ENCODE measurements at regions not wholly inside any gene's neighbourhood (a gene's known extent, or its start where the extent isn't known, plus 50 kb on each side); places are given as distances from the start of the nearest gene placed in this dataset.
"Not testable (repeated sequence)": the region's sequence is repeated elsewhere in the genome, so short reads cannot be mapped to it uniquely, and the experiment has no call there.

DNA sequence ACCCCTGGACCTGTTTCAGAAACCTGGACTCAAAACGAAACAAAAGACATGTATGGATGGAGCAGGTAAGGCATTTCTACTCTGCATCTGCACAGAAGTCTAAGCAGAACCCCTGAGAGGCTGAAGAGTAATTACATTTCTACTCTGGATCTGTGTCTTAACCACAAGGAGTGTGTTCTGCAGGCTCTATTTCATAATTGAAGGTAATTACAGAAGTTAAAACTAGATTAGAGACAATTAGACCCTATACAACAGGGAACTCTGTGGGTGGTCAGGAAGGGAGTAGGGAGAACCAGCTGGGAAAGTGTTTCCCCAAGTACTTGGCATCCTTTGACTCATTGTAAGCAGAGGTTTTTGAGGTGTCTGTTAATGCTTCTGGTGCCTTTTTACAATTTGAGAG lies 69.8 kb downstream of the IGSF1 start:
- Histone ChIP-seq H3K27ac (ENCODE audit: low read length) (no peak overlapping the region), H3K27me3 (ENCODE audit: control insufficient read depth, insufficient read depth, low read length) (peaks cover 9% of the 10 kb centered on the region), H3K4me3 (ENCODE audit: low read length) (no peak overlapping the region), H3K9me3 (replicated peaks; ENCODE audit: control insufficient read depth, low read depth, low read length) (no peaks in the 10 kb centered on the region), H3K36me3 (ENCODE audit: control insufficient read depth, insufficient read depth, low read length) (no peaks in the 10 kb centered on the region), H3K4me1 (ENCODE audit: control insufficient read depth, insufficient read depth, low read length) (peaks cover 2% of the 10 kb centered on the region)
- no CpG with 5 or more reads among the region's 1 CpG for WGBS (ENCODE audit: insufficient coverage)
- no peak for DNase-seq

DNA sequence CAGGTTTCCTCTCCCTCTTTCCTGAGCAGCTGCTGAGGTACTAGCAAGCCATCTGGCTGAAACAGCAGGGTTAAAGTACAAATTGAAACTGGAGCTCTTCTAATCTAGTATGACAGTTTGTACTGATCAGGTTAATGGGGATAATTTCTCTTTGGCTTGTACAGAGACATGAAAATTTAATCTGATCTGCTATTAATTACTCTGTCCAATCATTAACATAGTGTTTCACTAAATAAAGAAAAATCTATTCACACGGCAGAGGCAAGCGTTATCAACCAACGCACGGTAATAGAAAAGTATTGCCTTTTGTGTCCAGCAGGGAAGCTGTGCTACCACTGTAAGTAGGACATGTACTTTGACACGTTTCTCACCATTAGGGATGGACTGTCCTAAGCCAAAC lies 71.1 kb downstream of the IGSF1 start:
- H3K27me3 ChIP-seq (ENCODE audit: control insufficient read depth, insufficient read depth, low read length) = peaks cover 10% of the 10 kb centered on the region
- no peaks in the 10 kb centered on the region for H3K9me3 ChIP-seq (replicated peaks; ENCODE audit: control insufficient read depth, low read depth, low read length)
- no peak for DNase-seq
- no peaks in the 10 kb centered on the region for H3K36me3 ChIP-seq (ENCODE audit: control insufficient read depth, insufficient read depth, low read length)
- WGBS (ENCODE audit: insufficient coverage) = 100% methylated on average over 1 of the region's 5 CpGs
- H3K4me3 ChIP-seq (ENCODE audit: low read length) = no peak overlapping the region
- no peak overlapping the region for H3K27ac ChIP-seq (ENCODE audit: low read length)
- H3K4me1 ChIP-seq (ENCODE audit: control insufficient read depth, insufficient read depth, low read length) = peaks cover 2% of the 10 kb centered on the region

DNA sequence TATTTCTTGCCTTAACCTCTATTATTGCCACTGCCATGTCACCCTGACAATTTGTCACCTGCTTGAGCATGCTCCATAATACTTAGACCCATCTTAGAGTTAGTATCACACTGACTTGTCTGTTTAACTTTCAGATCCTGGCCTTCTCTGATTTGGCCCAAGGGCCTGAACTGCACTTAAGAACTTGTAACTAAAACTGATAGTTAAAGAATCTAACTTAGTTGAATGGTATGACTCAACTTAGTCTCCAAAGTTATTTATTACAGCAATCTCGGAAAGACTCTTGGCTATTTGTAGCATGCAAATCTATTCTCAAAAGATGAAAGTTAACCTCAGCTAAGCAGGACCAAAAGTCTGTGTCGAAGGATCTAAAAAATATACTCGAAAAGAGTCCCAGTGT lies 72.3 kb downstream of the IGSF1 start:
- no CpG with 5 or more reads among the region's 3 CpGs for WGBS (ENCODE audit: insufficient coverage)
- peaks cover 7% of the 10 kb centered on the region for H3K27me3 ChIP-seq (ENCODE audit: control insufficient read depth, insufficient read depth, low read length)
- no peak overlapping the region for H3K4me3 ChIP-seq (ENCODE audit: low read length)
- DNase-seq = no peak
- H3K9me3 ChIP-seq (replicated peaks; ENCODE audit: control insufficient read depth, low read depth, low read length) = no peaks in the 10 kb centered on the region
- no peak overlapping the region for H3K27ac ChIP-seq (ENCODE audit: low read length)
- no peaks in the 10 kb centered on the region for H3K36me3 ChIP-seq (ENCODE audit: control insufficient read depth, insufficient read depth, low read length)
- H3K4me1 ChIP-seq (ENCODE audit: control insufficient read depth, insufficient read depth, low read length) = peaks cover 2% of the 10 kb centered on the region

DNA sequence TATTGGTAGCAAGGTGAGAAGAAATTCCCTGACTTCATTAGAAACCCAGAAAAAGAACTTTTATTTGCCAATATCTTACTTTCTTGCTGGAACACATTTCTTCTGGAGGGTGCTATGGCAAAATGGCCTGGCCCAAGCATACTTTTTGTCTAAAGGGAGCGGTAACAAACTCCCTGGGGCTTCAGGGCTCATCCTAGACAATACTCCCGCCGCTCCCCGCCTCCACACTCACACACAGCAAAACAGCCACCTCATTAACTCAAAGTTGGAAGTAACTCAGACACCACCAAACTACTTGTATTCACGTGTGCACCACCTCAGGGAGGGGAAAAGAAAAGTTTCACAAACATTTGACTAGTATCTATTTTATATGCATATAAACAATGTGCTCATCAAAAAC lies 75.7 kb downstream of the IGSF1 start:
- Histone ChIP-seq H3K9me3 (replicated peaks; ENCODE audit: control insufficient read depth, low read depth, low read length) (no peaks in the 10 kb centered on the region), H3K27me3 (ENCODE audit: control insufficient read depth, insufficient read depth, low read length) (peaks cover 2% of the 10 kb centered on the region), H3K36me3 (ENCODE audit: control insufficient read depth, insufficient read depth, low read length) (no peaks in the 10 kb centered on the region), H3K4me1 (ENCODE audit: control insufficient read depth, insufficient read depth, low read length) (peaks cover 2% of the 10 kb centered on the region), H3K4me3 (ENCODE audit: low read length) (no peak overlapping the region), H3K27ac (ENCODE audit: low read length) (no peak overlapping the region)
- no peak for DNase-seq
- 0% methylated on average over 1 of the region's 5 CpGs for WGBS (ENCODE audit: insufficient coverage)

DNA sequence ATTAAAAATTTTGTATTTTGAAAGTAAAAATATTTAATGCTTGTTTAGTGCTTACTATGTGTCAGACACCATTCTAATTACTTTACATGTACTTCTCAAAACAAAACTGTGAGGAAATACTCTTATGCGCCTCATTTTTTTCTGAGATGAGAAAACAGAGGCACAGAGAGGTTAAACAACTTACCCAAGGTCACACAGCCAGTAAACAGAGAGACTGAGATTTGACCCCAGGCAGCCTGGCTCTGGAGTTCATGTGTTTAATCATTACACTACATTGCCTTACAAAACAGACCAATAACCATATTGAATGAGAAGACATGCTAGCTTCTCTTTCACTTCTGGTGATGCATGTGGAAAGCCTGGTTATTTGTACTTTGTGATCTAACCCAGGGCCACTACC lies 86.3 kb downstream of the IGSF1 start:
- H3K36me3 ChIP-seq (ENCODE audit: control insufficient read depth, insufficient read depth, low read length) = no peaks in the 10 kb centered on the region
- H3K9me3 ChIP-seq (replicated peaks; ENCODE audit: control insufficient read depth, low read depth, low read length) = no peaks in the 10 kb centered on the region
- no peak for DNase-seq
- no peak overlapping the region for H3K27ac ChIP-seq (ENCODE audit: low read length)
- peaks cover 7% of the 10 kb centered on the region for H3K27me3 ChIP-seq (ENCODE audit: control insufficient read depth, insufficient read depth, low read length)
- no peak overlapping the region for H3K4me3 ChIP-seq (ENCODE audit: low read length)
- H3K4me1 ChIP-seq (ENCODE audit: control insufficient read depth, insufficient read depth, low read length) = no peaks in the 10 kb centered on the region
- no CpG with 5 or more reads among the region's 1 CpG for WGBS (ENCODE audit: insufficient coverage)

DNA sequence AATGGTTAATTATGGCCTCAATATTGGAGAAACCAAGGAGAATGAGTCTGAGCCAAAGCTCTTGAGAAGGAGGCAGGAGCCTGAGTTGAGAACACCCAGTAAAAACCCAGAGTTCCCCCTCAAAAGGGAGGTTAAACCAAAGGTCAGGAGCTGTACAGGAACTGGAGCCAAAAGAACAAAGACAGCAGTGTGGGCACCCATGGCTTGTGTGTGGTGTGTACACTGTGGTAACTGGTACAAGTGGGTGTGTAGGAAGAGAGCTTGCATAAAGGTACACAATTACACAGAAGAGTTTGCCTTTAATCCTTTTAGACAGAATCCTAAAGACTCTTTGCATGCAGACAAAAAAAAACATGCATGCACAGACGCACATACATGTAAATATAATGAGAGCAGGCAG lies 87.1 kb downstream of the IGSF1 start:
- H3K4me3 ChIP-seq (ENCODE audit: low read length) = no peak overlapping the region
- H3K9me3 ChIP-seq (replicated peaks; ENCODE audit: control insufficient read depth, low read depth, low read length) = no peaks in the 10 kb centered on the region
- H3K4me1 ChIP-seq (ENCODE audit: control insufficient read depth, insufficient read depth, low read length) = no peaks in the 10 kb centered on the region
- no peak for DNase-seq
- no peaks in the 10 kb centered on the region for H3K36me3 ChIP-seq (ENCODE audit: control insufficient read depth, insufficient read depth, low read length)
- H3K27ac ChIP-seq (ENCODE audit: low read length) = no peak overlapping the region
- WGBS (ENCODE audit: insufficient coverage) = no CpG with 5 or more reads among the region's 1 CpG
- H3K27me3 ChIP-seq (ENCODE audit: control insufficient read depth, insufficient read depth, low read length) = peaks cover 9% of the 10 kb centered on the region

DNA sequence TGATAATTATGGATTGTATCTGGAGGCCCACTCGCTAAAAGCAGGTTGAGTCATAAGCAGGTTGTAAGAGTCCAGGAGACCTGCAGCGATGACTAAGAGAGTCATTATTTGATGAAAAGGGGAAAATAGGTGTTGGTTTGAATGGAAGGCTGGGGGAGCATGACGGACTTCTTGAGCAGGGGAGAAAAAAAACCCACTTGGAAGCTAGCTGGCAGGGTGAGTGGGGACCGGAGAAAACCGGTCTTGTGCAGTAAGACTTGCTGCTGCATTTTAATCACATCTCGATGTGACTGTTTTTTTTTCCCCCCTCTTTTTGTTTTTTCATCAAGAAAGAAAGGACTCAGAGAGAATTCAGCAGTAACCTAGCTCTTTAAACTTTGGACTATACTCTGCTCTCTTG lies 90.0 kb downstream of the IGSF1 start:
- no peak for DNase-seq
- no peak overlapping the region for H3K27ac ChIP-seq (ENCODE audit: low read length)
- H3K4me1 ChIP-seq (ENCODE audit: control insufficient read depth, insufficient read depth, low read length) = no peaks in the 10 kb centered on the region
- no peak overlapping the region for H3K4me3 ChIP-seq (ENCODE audit: low read length)
- no peaks in the 10 kb centered on the region for H3K9me3 ChIP-seq (replicated peaks; ENCODE audit: control insufficient read depth, low read depth, low read length)
- WGBS (ENCODE audit: insufficient coverage) = 70% methylated on average over 3 of the region's 6 CpGs
- H3K36me3 ChIP-seq (ENCODE audit: control insufficient read depth, insufficient read depth, low read length) = no peaks in the 10 kb centered on the region
- peaks cover 8% of the 10 kb centered on the region for H3K27me3 ChIP-seq (ENCODE audit: control insufficient read depth, insufficient read depth, low read length)

DNA sequence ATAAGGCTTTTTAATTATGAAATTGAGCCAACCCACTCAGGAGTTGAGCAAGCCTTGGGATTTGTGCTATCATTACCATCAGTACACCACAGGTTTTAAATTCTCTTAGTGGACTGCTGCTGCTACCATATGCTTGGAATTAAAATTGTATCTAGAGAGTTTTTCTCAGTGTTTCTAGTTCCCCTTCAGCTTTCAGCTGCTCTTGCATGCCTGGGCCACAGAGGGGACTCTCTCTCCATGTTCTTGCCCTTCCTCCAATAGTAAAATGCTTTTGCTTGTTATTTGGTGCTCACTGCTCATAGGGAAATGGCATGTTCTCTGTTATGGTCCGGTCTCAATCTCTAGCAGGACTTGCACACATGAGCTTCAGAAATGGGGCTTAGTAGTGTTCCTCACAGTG lies 101.9 kb downstream of the IGSF1 start:
- Histone ChIP-seq H3K9me3 (replicated peaks; ENCODE audit: control insufficient read depth, low read depth, low read length) (no peaks in the 10 kb centered on the region), H3K4me3 (ENCODE audit: low read length) (no peak overlapping the region), H3K4me1 (ENCODE audit: control insufficient read depth, insufficient read depth, low read length) (no peaks in the 10 kb centered on the region), H3K36me3 (ENCODE audit: control insufficient read depth, insufficient read depth, low read length) (no peaks in the 10 kb centered on the region), H3K27me3 (ENCODE audit: control insufficient read depth, insufficient read depth, low read length) (peaks cover 11% of the 10 kb centered on the region), H3K27ac (ENCODE audit: low read length) (no peak overlapping the region)
- DNase-seq = peak; percentile 0
- 20% methylated on average over 1 of the region's 1 CpG for WGBS (ENCODE audit: insufficient coverage)

DNA sequence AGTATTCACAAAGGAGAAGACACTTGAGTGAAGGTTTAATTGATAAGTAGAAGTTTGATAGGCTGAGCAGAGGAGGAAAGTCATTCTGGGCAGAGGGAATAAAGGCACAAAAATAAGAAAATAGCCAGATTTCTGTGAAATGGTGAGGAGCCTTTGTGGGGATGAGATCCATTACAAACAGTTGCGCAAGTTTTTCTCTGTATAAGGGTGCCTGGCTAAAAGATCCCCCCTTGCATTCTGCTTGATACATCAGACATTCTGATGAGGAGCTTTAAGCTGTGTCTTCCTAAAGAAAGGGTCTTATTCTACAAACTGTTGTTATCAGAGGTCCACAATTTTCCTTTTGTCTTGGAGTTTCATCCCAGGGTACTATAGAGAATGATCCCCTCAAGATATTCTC lies 112.0 kb downstream of the ARHGAP36 start:
- Histone ChIP-seq H3K27me3 (ENCODE audit: control insufficient read depth, insufficient read depth, low read length) (peaks cover 3% of the 10 kb centered on the region), H3K4me1 (ENCODE audit: control insufficient read depth, insufficient read depth, low read length) (no peaks in the 10 kb centered on the region), H3K9me3 (replicated peaks; ENCODE audit: control insufficient read depth, low read depth, low read length) (no peaks in the 10 kb centered on the region), H3K27ac (ENCODE audit: low read length) (no peak overlapping the region), H3K36me3 (ENCODE audit: control insufficient read depth, insufficient read depth, low read length) (no peaks in the 10 kb centered on the region), H3K4me3 (ENCODE audit: low read length) (no peak overlapping the region)
- WGBS (ENCODE audit: insufficient coverage) = no CpG with 5 or more reads among the region's 1 CpG
- no peak for DNase-seq

DNA sequence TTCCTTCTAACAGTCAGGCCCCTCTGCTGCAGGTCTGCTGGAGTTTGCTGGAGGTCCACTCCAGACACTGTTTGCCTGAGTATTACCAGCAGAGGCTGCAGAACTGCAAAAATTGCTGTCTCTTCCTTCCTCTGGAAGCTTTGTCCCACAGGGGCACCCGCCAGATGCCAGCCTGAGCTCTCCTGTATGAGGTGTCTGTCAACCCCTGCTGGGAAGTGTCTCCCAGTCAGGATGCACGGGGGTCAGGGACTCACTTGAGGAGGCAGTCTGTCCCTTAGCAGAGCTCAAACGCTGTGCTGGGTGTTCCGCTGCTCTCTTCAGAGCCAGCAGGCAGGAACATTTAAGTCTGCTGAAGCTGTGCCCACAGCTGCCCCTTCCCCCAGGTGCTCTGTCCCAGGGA lies 105.5 kb downstream of the ARHGAP36 start:
- H3K27ac ChIP-seq (ENCODE audit: low read length); H3K9me3 ChIP-seq (replicated peaks; ENCODE audit: control insufficient read depth, low read depth, low read length); H3K36me3 ChIP-seq (ENCODE audit: control insufficient read depth, insufficient read depth, low read length); H3K27me3 ChIP-seq (ENCODE audit: control insufficient read depth, insufficient read depth, low read length); H3K4me3 ChIP-seq (ENCODE audit: low read length); H3K4me1 ChIP-seq (ENCODE audit: control insufficient read depth, insufficient read depth, low read length); DNase-seq: not testable (repeated sequence)
- 80% methylated on average over 2 of the region's 4 CpGs for WGBS (ENCODE audit: insufficient coverage)

DNA sequence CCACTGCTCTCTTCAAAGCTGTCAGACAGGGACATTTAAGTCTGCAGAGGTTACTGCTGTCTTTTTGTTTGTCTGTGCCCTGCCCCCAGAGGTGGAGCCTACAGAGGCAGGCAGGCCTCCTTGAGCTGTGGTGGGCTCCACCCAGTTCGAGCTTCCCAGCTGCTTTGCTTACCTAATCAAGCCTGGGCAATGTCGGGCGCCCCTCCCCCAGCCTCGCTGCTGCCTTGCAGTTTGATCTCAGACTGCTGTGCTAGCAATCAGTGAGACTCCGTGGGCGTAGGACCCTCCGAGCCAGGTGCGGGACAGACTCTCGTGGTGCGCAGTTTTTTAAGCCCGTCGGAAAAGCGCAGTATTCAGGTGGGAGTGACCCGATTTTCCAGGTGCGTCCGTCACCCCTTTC lies 99.5 kb downstream of the ARHGAP36 start:
- H3K27ac ChIP-seq (ENCODE audit: low read length); H3K36me3 ChIP-seq (ENCODE audit: control insufficient read depth, insufficient read depth, low read length); H3K27me3 ChIP-seq (ENCODE audit: control insufficient read depth, insufficient read depth, low read length); H3K4me1 ChIP-seq (ENCODE audit: control insufficient read depth, insufficient read depth, low read length); DNase-seq; H3K4me3 ChIP-seq (ENCODE audit: low read length); H3K9me3 ChIP-seq (replicated peaks; ENCODE audit: control insufficient read depth, low read depth, low read length): not testable (repeated sequence)
- 49% methylated on average over 8 of the region's 16 CpGs for WGBS (ENCODE audit: insufficient coverage)

Data from muscle of leg (tissue), 3 donors.